DOHH2 (cell line): ENCODE measurements at regions not wholly inside any gene's neighbourhood (a gene's known extent, or its start where the extent isn't known, plus 50 kb on each side); places are given as distances from the start of the nearest gene placed in this dataset.

Source experiments
- H3F3A ChIP-seq: fragments of 200-600 bp; sonication (generic), shearing (Covaris generic); 2 replicates; pipeline ENCODE4 v1.6.0; 2016; ENCODE audit warnings: antibody characterized with exemption, mild to moderate bottlenecking; ENCODE audit not compliant: control insufficient read depth, insufficient read depth
- H3K27ac ChIP-seq: fragments of 200-600 bp; sonication (generic); 2 replicates; pipeline ENCODE4 v1.5.1; 2014; ENCODE audit warnings: low read depth, mild to moderate bottlenecking, low read length, moderate library complexity
- H3K27me3 ChIP-seq: fragments of 200-600 bp; sonication (generic); 2 replicates; pipeline ENCODE4 v1.6.1; 2014; ENCODE audit warnings: mild to moderate bottlenecking, low read length, mixed read lengths; ENCODE audit not compliant: control insufficient read depth
- H3K36me3 ChIP-seq: fragments of 200-600 bp; sonication (generic); 2 replicates; pipeline ENCODE4 v1.6.1; 2014; ENCODE audit warnings: mild to moderate bottlenecking, low read length, moderate library complexity, mixed read lengths; ENCODE audit not compliant: control insufficient read depth
- H3K4me1 ChIP-seq: fragments of 200-600 bp; sonication (generic); 2 replicates; pipeline ENCODE4 v1.6.1; 2014; ENCODE audit warnings: mild to moderate bottlenecking, low read length, mixed read lengths; ENCODE audit not compliant: control insufficient read depth
- H3K4me2 ChIP-seq: fragments of 200-600 bp; sonication (generic); 2 replicates; pipeline ENCODE4 v1.6.0; 2014; ENCODE audit warnings: mild to moderate bottlenecking, low read length, moderate library complexity
- H3K4me3 ChIP-seq: fragments of 200-600 bp; sonication (generic); 2 replicates; pipeline ENCODE4 v1.5.1; 2014; ENCODE audit warnings: mild to moderate bottlenecking, low read length, mixed read lengths
- H3K79me2 ChIP-seq: fragments of 200-600 bp; sonication (generic); 2 replicates; pipeline ENCODE4 v1.6.1; 2014; ENCODE audit warnings: mild to moderate bottlenecking, low read length, mixed read lengths; ENCODE audit not compliant: control insufficient read depth
- H3K9me2 ChIP-seq: fragments of 200-600 bp; sonication (generic); replicated peaks from 2 replicates; pipeline ENCODE4 v1.6.1; 2014; ENCODE audit warnings: mild to moderate bottlenecking, low read length, mixed read lengths; ENCODE audit not compliant: control insufficient read depth
- H3K9me3 ChIP-seq: fragments of 200-600 bp; sonication (generic); 2 replicates; pipeline ENCODE4 v1.6.1; 2014; ENCODE audit warnings: antibody characterized with exemption, low read length, mixed read lengths; ENCODE audit not compliant: control insufficient read depth, insufficient read depth
- H4K20me1 ChIP-seq: fragments of 200-600 bp; sonication (generic); 2 replicates; pipeline ENCODE4 v1.6.0; 2014; ENCODE audit warnings: low read depth, mild to moderate bottlenecking, antibody characterized with exemption, low read length, moderate library complexity; ENCODE audit not compliant: control insufficient read depth, insufficient read depth
- CTCF ChIP-seq: fragments of 200-600 bp; sonication (generic); IDR thresholded peaks from one replicate; pipeline ENCODE4 v1.5.1; 2014; ENCODE audit warnings: antibody characterized with exemption, mild to moderate bottlenecking, low read depth, low read length; ENCODE audit not compliant: poor library complexity, severe bottlenecking
- EZH2phosphoT487 ChIP-seq: fragments of 200-600 bp; sonication (generic); IDR thresholded peaks from 2 replicates; pipeline ENCODE4 v1.6.1; 2017; ENCODE audit warnings: borderline replicate concordance, mild to moderate bottlenecking, antibody characterized with exemption, low read length, moderate library complexity, mixed read lengths

GRCh38 chr21:18782721-18783120 is 379.1 kb upstream of the TMPRSS15 start:
- Histone ChIP-seq H3K4me1 (no peaks in the 10 kb centered on the region), H4K20me1 (no peaks in the 10 kb centered on the region), H3K9me3 (no peaks in the 10 kb centered on the region), H3K9me2 (no peaks in the 10 kb centered on the region), H3K79me2 (no peaks in the 10 kb centered on the region), H3K36me3 (no peaks in the 10 kb centered on the region), H3K4me2 (no peak overlapping the region), H3K4me3 (no peak overlapping the region), H3K27ac (no peak overlapping the region), H3F3A (no peaks in the 10 kb centered on the region), H3K27me3 (no peaks in the 10 kb centered on the region)
- TF ChIP-seq EZH2phosphoT487 (no peak), CTCF (no peak)

GRCh38 chr21:18801468-18801867 is 397.9 kb upstream of the TMPRSS15 start:
- Histone ChIP-seq H3K4me3 (no peak overlapping the region), H3K4me2 (no peak overlapping the region), H3K27me3 (no peaks in the 10 kb centered on the region), H3K9me2 (no peaks in the 10 kb centered on the region), H3K27ac (no peak overlapping the region), H3K9me3 (no peaks in the 10 kb centered on the region), H3K79me2 (no peaks in the 10 kb centered on the region), H4K20me1 (no peaks in the 10 kb centered on the region), H3K36me3 (no peaks in the 10 kb centered on the region), H3F3A (no peaks in the 10 kb centered on the region), H3K4me1 (no peaks in the 10 kb centered on the region)
- TF ChIP-seq CTCF, result no peak
- no peak for TF ChIP-seq EZH2phosphoT487

- no peaks in the 10 kb centered on the region for H3K9me3 ChIP-seq
- no peak overlapping the region for H3K4me2 ChIP-seq
- no peaks in the 10 kb centered on the region for H3K9me2 ChIP-seq
- H3F3A ChIP-seq, result no peaks in the 10 kb centered on the region
- TF ChIP-seq CTCF (no peak), EZH2phosphoT487 (no peak)
- no peaks in the 10 kb centered on the region for H3K4me1 ChIP-seq
- no peaks in the 10 kb centered on the region for H3K36me3 ChIP-seq
- no peaks in the 10 kb centered on the region for H4K20me1 ChIP-seq
- H3K79me2 ChIP-seq, result no peaks in the 10 kb centered on the region
- no peaks in the 10 kb centered on the region for H3K27me3 ChIP-seq
- no peak overlapping the region for H3K4me3 ChIP-seq
- H3K27ac ChIP-seq, result no peak overlapping the region
These were observed 400.0 kb upstream of the TMPRSS15 start for GRCh38 chr21:18803624-18804023.

GRCh38 chr21:18810136-18810535 is 406.6 kb upstream of the TMPRSS15 start:
- Histone ChIP-seq H3K9me2 (no peaks in the 10 kb centered on the region), H3K79me2 (no peaks in the 10 kb centered on the region), H4K20me1 (no peaks in the 10 kb centered on the region), H3F3A (no peaks in the 10 kb centered on the region), H3K4me1 (no peaks in the 10 kb centered on the region), H3K9me3 (no peaks in the 10 kb centered on the region), H3K4me3 (no peak overlapping the region), H3K27ac (no peak overlapping the region), H3K36me3 (no peaks in the 10 kb centered on the region), H3K27me3 (no peaks in the 10 kb centered on the region), H3K4me2 (no peak overlapping the region)
- no peak for TF ChIP-seq CTCF
- TF ChIP-seq EZH2phosphoT487, result no peak
